WTC11 (cell line): ENCODE measurements at regions not wholly inside any gene's neighbourhood (a gene's known extent, or its start where the extent isn't known, plus 50 kb on each side); places are given as distances from the start of the nearest gene placed in this dataset.

Source experiments
- ATAC-seq: fragments of 200-7000 bp; cut with Tn5 transposase; 2 replicates; pipeline ENCODE4 v1.10.0; 2021; ENCODE audit warnings: mild to moderate bottlenecking, moderate library complexity
- CTCF ChIA-PET: fragments of 300-600 bp; sonication (Branson Sonifier 250); formaldehyde crosslinking; loops from one replicate; lab custom pipeline; 2021; ENCODE audit warnings: antibody characterized with exemption; lab: Charles Lee
- POLR2A ChIA-PET: fragments of 350-600 bp; sonication (Branson Sonifier 250); formaldehyde crosslinking; loops from one replicate; lab custom pipeline; 2021; ENCODE audit warnings: antibody characterized with exemption; lab: Charles Lee
- DNase-seq: peaks from one replicate; pipeline ENCODE4 v3.0.0; 2021; ENCODE audit warnings: low spot score
- H3K27ac Mint-ChIP-seq: 2 replicates; pipeline ENCODE4 v1.8.0; 2021; ENCODE audit warnings: mixed read lengths
- H3K27me3 Mint-ChIP-seq: 2 replicates; pipeline ENCODE4 v1.8.0; 2021; ENCODE audit warnings: low read depth, mild to moderate bottlenecking, moderate library complexity, mixed read lengths
- H3K36me3 Mint-ChIP-seq: 2 replicates; pipeline ENCODE4 v1.8.0; 2021; ENCODE audit warnings: mixed read lengths
- H3K4me1 Mint-ChIP-seq: 2 replicates; pipeline ENCODE4 v1.8.0; 2022; ENCODE audit warnings: mixed read lengths
- H3K4me3 Mint-ChIP-seq: 2 replicates; pipeline ENCODE4 v1.8.0; 2021; ENCODE audit warnings: mild to moderate bottlenecking, moderate library complexity, mixed read lengths
- H3K9me3 Mint-ChIP-seq: 2 replicates; pipeline ENCODE4 v1.8.0; 2021; ENCODE audit warnings: mixed read lengths
- ELF4 ChIP-seq: sonication (generic); formaldehyde crosslinking; IDR thresholded peaks from 2 replicates; pipeline ENCODE4 v1.8.1; 2022; ENCODE audit warnings: low read depth, mild to moderate bottlenecking, moderate library complexity, missing genetic modification reagents
- EMX1 ChIP-seq: fragments of 250-450 bp; sonication (Bioruptor Pico); IDR thresholded peaks from 2 replicates; pipeline ENCODE4 v1.8.0; 2021; ENCODE audit warnings: mild to moderate bottlenecking
- FOXK1 ChIP-seq: sonication (generic); formaldehyde crosslinking; IDR thresholded peaks from 2 replicates; pipeline ENCODE4 v1.8.0; 2022; ENCODE audit warnings: mild to moderate bottlenecking, moderate library complexity, missing genetic modification reagents
- HMGA2 ChIP-seq: fragments of 250-450 bp; sonication (Bioruptor Pico); IDR thresholded peaks from 2 replicates; pipeline ENCODE4 v1.4.0; 2021; ENCODE audit warnings: mild to moderate bottlenecking, moderate library complexity
- IRF2 ChIP-seq: sonication (generic); formaldehyde crosslinking; IDR thresholded peaks from 2 replicates; pipeline ENCODE4 v1.8.0; 2022; ENCODE audit warnings: low read depth, missing genetic modification reagents, borderline replicate concordance
- MXD4 ChIP-seq: fragments of 250-450 bp; sonication (Bioruptor Pico); IDR thresholded peaks from 2 replicates; pipeline ENCODE4 v1.8.0; 2021; ENCODE audit warnings: mild to moderate bottlenecking, moderate library complexity, borderline replicate concordance
- NR1H2 ChIP-seq: sonication (generic); formaldehyde crosslinking; IDR thresholded peaks from 2 replicates; pipeline ENCODE4 v1.9.0; 2021; ENCODE audit warnings: mild to moderate bottlenecking, moderate library complexity, missing genetic modification reagents
- NR2C2 ChIP-seq: sonication (generic); formaldehyde crosslinking; IDR thresholded peaks from 2 replicates; pipeline ENCODE4 v1.8.0; 2022; ENCODE audit warnings: mild to moderate bottlenecking, missing genetic modification reagents
- PRRX2 ChIP-seq: fragments of 250-450 bp; sonication (Bioruptor Pico); IDR thresholded peaks from 2 replicates; pipeline ENCODE4 v1.8.0; 2021; ENCODE audit warnings: mild to moderate bottlenecking
- RELA ChIP-seq: sonication (generic); formaldehyde crosslinking; IDR thresholded peaks from 2 replicates; pipeline ENCODE4 v1.8.1; 2022; ENCODE audit warnings: missing genetic modification reagents, mild to moderate bottlenecking, borderline replicate concordance
- RORB ChIP-seq: fragments of 250-450 bp; sonication (Bioruptor Pico); IDR thresholded peaks from 2 replicates; pipeline ENCODE4 v1.9.0; 2021; ENCODE audit warnings: mild to moderate bottlenecking
- TCF7 ChIP-seq: sonication (generic); formaldehyde crosslinking; IDR thresholded peaks from 2 replicates; pipeline ENCODE4 v1.8.0; 2022; ENCODE audit warnings: mild to moderate bottlenecking, low read depth, missing genetic modification reagents, moderate library complexity
- ZBTB21 ChIP-seq: sonication (generic); formaldehyde crosslinking; IDR thresholded peaks from 2 replicates; pipeline ENCODE4 v1.8.1; 2023; ENCODE audit warnings: mild to moderate bottlenecking, missing genetic modification reagents, borderline replicate concordance
- ZNF416 ChIP-seq: fragments of 250-450 bp; sonication (Bioruptor Pico); IDR thresholded peaks from 2 replicates; pipeline ENCODE4 v1.9.0; 2021; ENCODE audit warnings: mild to moderate bottlenecking, inconsistent platforms
- TF ChIP-seq, protein P1 (sequence below): sonication (generic); formaldehyde crosslinking; IDR thresholded peaks from 2 replicates; pipeline ENCODE4 v1.8.1; 2022; ENCODE audit warnings: low read depth, missing genetic modification reagents, borderline replicate concordance
- TF ChIP-seq, protein P2 (sequence below): sonication (generic); formaldehyde crosslinking; IDR thresholded peaks from 2 replicates; pipeline ENCODE4 v1.8.0; 2022; ENCODE audit warnings: missing genetic modification reagents
- TF ChIP-seq, protein P3 (sequence below): sonication (generic); formaldehyde crosslinking; IDR thresholded peaks from 2 replicates; pipeline ENCODE4 v1.8.0; 2022; ENCODE audit warnings: mild to moderate bottlenecking, missing genetic modification reagents
- TF ChIP-seq, protein P4 (sequence below): sonication (generic); formaldehyde crosslinking; IDR thresholded peaks from 2 replicates; pipeline ENCODE4 v1.8.1; 2023; ENCODE audit warnings: mild to moderate bottlenecking, missing genetic modification reagents, borderline replicate concordance
- TF ChIP-seq, protein P5 (sequence below): sonication (generic); formaldehyde crosslinking; IDR thresholded peaks from 2 replicates; pipeline ENCODE4 v1.8.0; 2022; ENCODE audit warnings: mild to moderate bottlenecking, missing genetic modification reagents
- TF ChIP-seq, protein P6 (sequence below): sonication (generic); formaldehyde crosslinking; IDR thresholded peaks from 2 replicates; pipeline ENCODE4 v1.8.0; 2023; ENCODE audit warnings: mild to moderate bottlenecking, missing genetic modification reagents

DNA sequence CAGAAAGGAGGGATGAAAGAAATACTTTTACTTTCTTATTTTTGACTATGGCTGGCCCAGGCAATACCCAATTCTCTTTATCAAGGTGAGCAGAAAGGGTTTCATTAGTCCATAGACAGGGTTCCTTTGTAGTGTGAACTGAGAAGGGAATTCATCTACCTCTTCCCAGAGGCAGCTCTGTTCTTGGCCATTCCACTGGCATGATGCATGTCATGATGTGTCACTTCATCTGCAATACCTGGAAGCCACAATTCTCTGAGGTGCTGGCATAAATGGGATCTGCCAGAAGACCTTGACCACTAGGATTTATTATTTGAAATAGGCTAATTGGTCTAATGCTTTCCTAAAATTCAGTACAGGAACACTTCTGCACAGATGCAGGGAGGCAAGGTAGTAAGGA lies 542.8 kb downstream of the RFC3 start (continued):
- TF ChIP-seq PRRX2: no peak

DNA sequence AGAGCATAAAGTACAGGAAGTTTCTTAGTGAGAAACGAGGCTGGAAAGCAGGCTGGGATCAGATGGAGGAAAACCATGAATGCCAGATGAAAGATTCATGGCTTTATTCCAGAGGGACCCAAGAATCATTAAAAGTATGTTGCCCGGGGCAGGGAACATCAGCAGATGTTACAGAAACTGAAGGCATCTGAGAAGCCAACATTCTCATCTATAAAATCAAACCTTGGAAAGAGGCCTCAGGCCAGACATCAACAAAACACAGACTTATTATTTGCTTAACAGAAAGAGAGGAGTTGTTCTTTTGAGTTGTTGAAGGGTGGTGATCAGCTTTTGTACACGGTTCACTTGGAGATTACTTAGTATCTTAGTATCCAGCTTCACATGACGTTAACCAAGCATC lies 543.6 kb downstream of the RFC3 start:
- no peak for ATAC-seq
- CTCF ChIA-PET: no interaction called here
- POLR2A ChIA-PET: no interaction called here
- no peak for TF ChIP-seq ELF4 (CRISPR knock-in tag)
- TF ChIP-seq HMGA2 (CRISPR knock-in tag): no peak
- TF ChIP-seq, protein P1, sequence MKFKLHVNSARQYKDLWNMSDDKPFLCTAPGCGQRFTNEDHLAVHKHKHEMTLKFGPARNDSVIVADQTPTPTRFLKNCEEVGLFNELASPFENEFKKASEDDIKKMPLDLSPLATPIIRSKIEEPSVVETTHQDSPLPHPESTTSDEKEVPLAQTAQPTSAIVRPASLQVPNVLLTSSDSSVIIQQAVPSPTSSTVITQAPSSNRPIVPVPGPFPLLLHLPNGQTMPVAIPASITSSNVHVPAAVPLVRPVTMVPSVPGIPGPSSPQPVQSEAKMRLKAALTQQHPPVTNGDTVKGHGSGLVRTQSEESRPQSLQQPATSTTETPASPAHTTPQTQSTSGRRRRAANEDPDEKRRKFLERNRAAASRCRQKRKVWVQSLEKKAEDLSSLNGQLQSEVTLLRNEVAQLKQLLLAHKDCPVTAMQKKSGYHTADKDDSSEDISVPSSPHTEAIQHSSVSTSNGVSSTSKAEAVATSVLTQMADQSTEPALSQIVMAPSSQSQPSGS (CRISPR knock-in tag): no peak
- TF ChIP-seq, protein P2, sequence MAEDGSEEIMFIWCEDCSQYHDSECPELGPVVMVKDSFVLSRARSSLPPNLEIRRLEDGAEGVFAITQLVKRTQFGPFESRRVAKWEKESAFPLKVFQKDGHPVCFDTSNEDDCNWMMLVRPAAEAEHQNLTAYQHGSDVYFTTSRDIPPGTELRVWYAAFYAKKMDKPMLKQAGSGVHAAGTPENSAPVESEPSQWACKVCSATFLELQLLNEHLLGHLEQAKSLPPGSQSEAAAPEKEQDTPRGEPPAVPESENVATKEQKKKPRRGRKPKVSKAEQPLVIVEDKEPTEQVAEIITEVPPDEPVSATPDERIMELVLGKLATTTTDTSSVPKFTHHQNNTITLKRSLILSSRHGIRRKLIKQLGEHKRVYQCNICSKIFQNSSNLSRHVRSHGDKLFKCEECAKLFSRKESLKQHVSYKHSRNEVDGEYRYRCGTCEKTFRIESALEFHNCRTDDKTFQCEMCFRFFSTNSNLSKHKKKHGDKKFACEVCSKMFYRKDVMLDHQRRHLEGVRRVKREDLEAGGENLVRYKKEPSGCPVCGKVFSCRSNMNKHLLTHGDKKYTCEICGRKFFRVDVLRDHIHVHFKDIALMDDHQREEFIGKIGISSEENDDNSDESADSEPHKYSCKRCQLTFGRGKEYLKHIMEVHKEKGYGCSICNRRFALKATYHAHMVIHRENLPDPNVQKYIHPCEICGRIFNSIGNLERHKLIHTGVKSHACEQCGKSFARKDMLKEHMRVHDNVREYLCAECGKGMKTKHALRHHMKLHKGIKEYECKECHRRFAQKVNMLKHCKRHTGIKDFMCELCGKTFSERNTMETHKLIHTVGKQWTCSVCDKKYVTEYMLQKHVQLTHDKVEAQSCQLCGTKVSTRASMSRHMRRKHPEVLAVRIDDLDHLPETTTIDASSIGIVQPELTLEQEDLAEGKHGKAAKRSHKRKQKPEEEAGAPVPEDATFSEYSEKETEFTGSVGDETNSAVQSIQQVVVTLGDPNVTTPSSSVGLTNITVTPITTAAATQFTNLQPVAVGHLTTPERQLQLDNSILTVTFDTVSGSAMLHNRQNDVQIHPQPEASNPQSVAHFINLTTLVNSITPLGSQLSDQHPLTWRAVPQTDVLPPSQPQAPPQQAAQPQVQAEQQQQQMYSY (CRISPR knock-in tag): no peak
- TF ChIP-seq, protein P3, sequence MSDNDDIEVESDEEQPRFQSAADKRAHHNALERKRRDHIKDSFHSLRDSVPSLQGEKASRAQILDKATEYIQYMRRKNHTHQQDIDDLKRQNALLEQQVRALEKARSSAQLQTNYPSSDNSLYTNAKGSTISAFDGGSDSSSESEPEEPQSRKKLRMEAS (CRISPR knock-in tag): no peak
- TF ChIP-seq MXD4 (CRISPR knock-in tag): no peak
- no peak for TF ChIP-seq RORB (CRISPR knock-in tag)
- no peak for TF ChIP-seq NR2C2 (CRISPR knock-in tag)
- TF ChIP-seq RELA: no peak
- TF ChIP-seq FOXK1: no peak
- TF ChIP-seq, protein P4, sequence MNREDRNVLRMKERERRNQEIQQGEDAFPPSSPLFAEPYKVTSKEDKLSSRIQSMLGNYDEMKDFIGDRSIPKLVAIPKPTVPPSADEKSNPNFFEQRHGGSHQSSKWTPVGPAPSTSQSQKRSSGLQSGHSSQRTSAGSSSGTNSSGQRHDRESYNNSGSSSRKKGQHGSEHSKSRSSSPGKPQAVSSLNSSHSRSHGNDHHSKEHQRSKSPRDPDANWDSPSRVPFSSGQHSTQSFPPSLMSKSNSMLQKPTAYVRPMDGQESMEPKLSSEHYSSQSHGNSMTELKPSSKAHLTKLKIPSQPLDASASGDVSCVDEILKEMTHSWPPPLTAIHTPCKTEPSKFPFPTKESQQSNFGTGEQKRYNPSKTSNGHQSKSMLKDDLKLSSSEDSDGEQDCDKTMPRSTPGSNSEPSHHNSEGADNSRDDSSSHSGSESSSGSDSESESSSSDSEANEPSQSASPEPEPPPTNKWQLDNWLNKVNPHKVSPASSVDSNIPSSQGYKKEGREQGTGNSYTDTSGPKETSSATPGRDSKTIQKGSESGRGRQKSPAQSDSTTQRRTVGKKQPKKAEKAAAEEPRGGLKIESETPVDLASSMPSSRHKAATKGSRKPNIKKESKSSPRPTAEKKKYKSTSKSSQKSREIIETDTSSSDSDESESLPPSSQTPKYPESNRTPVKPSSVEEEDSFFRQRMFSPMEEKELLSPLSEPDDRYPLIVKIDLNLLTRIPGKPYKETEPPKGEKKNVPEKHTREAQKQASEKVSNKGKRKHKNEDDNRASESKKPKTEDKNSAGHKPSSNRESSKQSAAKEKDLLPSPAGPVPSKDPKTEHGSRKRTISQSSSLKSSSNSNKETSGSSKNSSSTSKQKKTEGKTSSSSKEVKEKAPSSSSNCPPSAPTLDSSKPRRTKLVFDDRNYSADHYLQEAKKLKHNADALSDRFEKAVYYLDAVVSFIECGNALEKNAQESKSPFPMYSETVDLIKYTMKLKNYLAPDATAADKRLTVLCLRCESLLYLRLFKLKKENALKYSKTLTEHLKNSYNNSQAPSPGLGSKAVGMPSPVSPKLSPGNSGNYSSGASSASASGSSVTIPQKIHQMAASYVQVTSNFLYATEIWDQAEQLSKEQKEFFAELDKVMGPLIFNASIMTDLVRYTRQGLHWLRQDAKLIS: no peak
- TF ChIP-seq, protein P5, sequence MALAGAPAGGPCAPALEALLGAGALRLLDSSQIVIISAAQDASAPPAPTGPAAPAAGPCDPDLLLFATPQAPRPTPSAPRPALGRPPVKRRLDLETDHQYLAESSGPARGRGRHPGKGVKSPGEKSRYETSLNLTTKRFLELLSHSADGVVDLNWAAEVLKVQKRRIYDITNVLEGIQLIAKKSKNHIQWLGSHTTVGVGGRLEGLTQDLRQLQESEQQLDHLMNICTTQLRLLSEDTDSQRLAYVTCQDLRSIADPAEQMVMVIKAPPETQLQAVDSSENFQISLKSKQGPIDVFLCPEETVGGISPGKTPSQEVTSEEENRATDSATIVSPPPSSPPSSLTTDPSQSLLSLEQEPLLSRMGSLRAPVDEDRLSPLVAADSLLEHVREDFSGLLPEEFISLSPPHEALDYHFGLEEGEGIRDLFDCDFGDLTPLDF (CRISPR knock-in tag): no peak
- no peak for TF ChIP-seq NR1H2 (CRISPR knock-in tag)
- no peak for TF ChIP-seq IRF2 (CRISPR knock-in tag)
- no peak for TF ChIP-seq ZNF416
- TF ChIP-seq TCF7 (CRISPR knock-in tag): no peak
- no peak for TF ChIP-seq EMX1 (CRISPR knock-in tag)
- TF ChIP-seq, protein P6, sequence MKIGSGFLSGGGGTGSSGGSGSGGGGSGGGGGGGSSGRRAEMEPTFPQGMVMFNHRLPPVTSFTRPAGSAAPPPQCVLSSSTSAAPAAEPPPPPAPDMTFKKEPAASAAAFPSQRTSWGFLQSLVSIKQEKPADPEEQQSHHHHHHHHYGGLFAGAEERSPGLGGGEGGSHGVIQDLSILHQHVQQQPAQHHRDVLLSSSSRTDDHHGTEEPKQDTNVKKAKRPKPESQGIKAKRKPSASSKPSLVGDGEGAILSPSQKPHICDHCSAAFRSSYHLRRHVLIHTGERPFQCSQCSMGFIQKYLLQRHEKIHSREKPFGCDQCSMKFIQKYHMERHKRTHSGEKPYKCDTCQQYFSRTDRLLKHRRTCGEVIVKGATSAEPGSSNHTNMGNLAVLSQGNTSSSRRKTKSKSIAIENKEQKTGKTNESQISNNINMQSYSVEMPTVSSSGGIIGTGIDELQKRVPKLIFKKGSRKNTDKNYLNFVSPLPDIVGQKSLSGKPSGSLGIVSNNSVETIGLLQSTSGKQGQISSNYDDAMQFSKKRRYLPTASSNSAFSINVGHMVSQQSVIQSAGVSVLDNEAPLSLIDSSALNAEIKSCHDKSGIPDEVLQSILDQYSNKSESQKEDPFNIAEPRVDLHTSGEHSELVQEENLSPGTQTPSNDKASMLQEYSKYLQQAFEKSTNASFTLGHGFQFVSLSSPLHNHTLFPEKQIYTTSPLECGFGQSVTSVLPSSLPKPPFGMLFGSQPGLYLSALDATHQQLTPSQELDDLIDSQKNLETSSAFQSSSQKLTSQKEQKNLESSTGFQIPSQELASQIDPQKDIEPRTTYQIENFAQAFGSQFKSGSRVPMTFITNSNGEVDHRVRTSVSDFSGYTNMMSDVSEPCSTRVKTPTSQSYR: no peak
- TF ChIP-seq ZBTB21: no peak
- H3K9me3 Mint-ChIP-seq: peaks cover 14% of the 10 kb centered on the region
- H3K27ac Mint-ChIP-seq: no peak overlapping the region
- DNase-seq: no peak
- H3K36me3 Mint-ChIP-seq: peaks cover 5% of the 10 kb centered on the region; the same call in 1 of the 2 replicates
- peaks cover 15% of the 10 kb centered on the region for H3K4me1 Mint-ChIP-seq
- peaks cover under 1% of the 10 kb centered on the region; the same call in 1 of the 2 replicates for H3K27me3 Mint-ChIP-seq
- no peak overlapping the region for H3K4me3 Mint-ChIP-seq
